Panc1 (cell line): ENCODE measurements at regions not wholly inside any gene's neighbourhood (a gene's known extent, or its start where the extent isn't known, plus 50 kb on each side); places are given as distances from the start of the nearest gene placed in this dataset.

ENCODE experiments used
- ATAC-seq: fragments of 200-7000 bp; cut with Tn5 transposase; 2 replicates; pipeline ENCODE4 v1.9.1; 2020; ENCODE audit warnings: mild to moderate bottlenecking, moderate library complexity
- BruUV-seq: library from RNA; stranded (reverse); fragments of 400-500 nt; replicated peaks from 2 replicates; lab custom pipeline; 2021; lab: Mats Ljungman, UMichigan
- CTCF ChIA-PET: fragments of 300-600 bp; sonication (Branson Sonifier 250); formaldehyde crosslinking; loops from one replicate; lab custom pipeline; 2022; ENCODE audit warnings: antibody characterized with exemption; lab: Charles Lee
- POLR2A ChIA-PET: fragments of 300-600 bp; sonication (Branson Sonifier 250); formaldehyde crosslinking; loops from one replicate; lab custom pipeline; 2022; ENCODE audit warnings: antibody characterized with exemption; lab: Charles Lee
- DNase-seq: peaks from one replicate; pipeline ENCODE4 v3.0.0-alpha.2; 2010; ENCODE audit warnings: low read depth, low spot score
- H3K27ac ChIP-seq: 2 replicates; pipeline ENCODE4 v1.5.1; 2011; ENCODE audit warnings: mild to moderate bottlenecking, low read length, inconsistent platforms
- H3K27me3 ChIP-seq: fragments of 200-500 bp; sonication (Bioruptor generic); 2 replicates; pipeline ENCODE4 v1.6.0; 2014; ENCODE audit warnings: low read length, inconsistent platforms; ENCODE audit not compliant: control insufficient read depth, insufficient read depth
- H3K36me3 ChIP-seq: fragments of 200-500 bp; sonication (Bioruptor generic); 2 replicates; pipeline ENCODE4 v1.5.1; 2014; ENCODE audit warnings: inconsistent platforms, mild to moderate bottlenecking, low read length, moderate library complexity; ENCODE audit not compliant: control insufficient read depth, insufficient read depth
- H3K4me1 ChIP-seq: 2 replicates; pipeline ENCODE4 v1.5.1; 2011; ENCODE audit warnings: inconsistent platforms, mild to moderate bottlenecking, low read length, moderate library complexity; ENCODE audit not compliant: control insufficient read depth, insufficient read depth
- H3K4me3 ChIP-seq, 2 experiments: 2 replicates each; pipeline ENCODE4 v1.5.1; 2011 to 2012; ENCODE audit warnings: low read depth in 2 of 2, low read length in 2 of 2, mild to moderate bottlenecking in 2 of 2, inconsistent platforms in 1 of 2, moderate library complexity in 1 of 2
- H3K9me3 ChIP-seq: fragments of 200-500 bp; sonication (Bioruptor generic); 2 replicates; pipeline ENCODE4 v1.5.1; 2014; ENCODE audit warnings: low read depth, mild to moderate bottlenecking, inconsistent platforms, low read length, moderate library complexity; ENCODE audit not compliant: control insufficient read depth, insufficient read depth
- POLR2AphosphoS5 ChIP-seq: IDR thresholded peaks from 2 replicates; pipeline ENCODE4 v1.6.1; 2012; ENCODE audit warnings: mild to moderate bottlenecking, low read depth, low read length, moderate library complexity
- SIN3A ChIP-seq: IDR thresholded peaks from 2 replicates; pipeline ENCODE4 v1.6.1; 2012; ENCODE audit warnings: low read depth, mild to moderate bottlenecking, low read length, moderate library complexity, borderline replicate concordance; ENCODE audit not compliant: insufficient read depth
- TCF7L2 ChIP-seq: IDR thresholded peaks from 2 replicates; pipeline ENCODE4 v1.6.1; 2011; ENCODE audit warnings: mild to moderate bottlenecking, low read depth, low read length, inconsistent platforms
- in situ Hi-C: cut with HindIII; loops from 2 replicates; pipeline ENCODE4 v1.10.0; 2016; ENCODE audit warnings: low sequenced_read_pairs, low pct_unique_long_range_greater_than_20kb
- intact Hi-C: fragments of 100-400 bp; cut with micrococcal nuclease; formaldehyde crosslinking; loops from one replicate; pipeline ENCODE4 v1.10.0; 2022; ENCODE audit not compliant: unreplicated experiment
- TF ChIP-seq, protein P1 (sequence below): fragments of 450-650 bp; IDR thresholded peaks from 2 replicates; pipeline ENCODE4 v1.5.1; 2017; ENCODE audit warnings: mild to moderate bottlenecking
- TF ChIP-seq, protein P2 (sequence below), 2 experiments: IDR thresholded peaks; 2 replicates each; pipeline ENCODE4 v1.6.1; 2011 to 2012; ENCODE audit warnings: low read depth in 2 of 2, control low read depth in 1 of 2, low read length in 1 of 2, mild to moderate bottlenecking in 1 of 2, moderate library complexity in 1 of 2; ENCODE audit not compliant: insufficient read depth in 1 of 2

- DNase-seq (peak; percentile 53), ATAC-seq (peak; percentile 78; the same call in 1 of the 2 replicates)
- Histone ChIP-seq H3K36me3 (no peaks in the 10 kb centered on the region), H3K9me3 (no peaks in the 10 kb centered on the region), H3K27ac (no peak overlapping the region), H3K4me1 (no peaks in the 10 kb centered on the region; the same call in 1 of the 2 replicates), H3K27me3 (no peaks in the 10 kb centered on the region; the same call in 1 of the 2 replicates), H3K4me3 (no peak overlapping the region)
- no TSS peak for BruUV-seq
- ChIA-PET CTCF (interaction anchor here (0.6 kb wide), 1 partner anchor 1804 kb away, joined by 3 read pairs; no protein-coding TSS in a partner anchor), POLR2A (no interaction called here)
- TF ChIP-seq, protein P1, sequence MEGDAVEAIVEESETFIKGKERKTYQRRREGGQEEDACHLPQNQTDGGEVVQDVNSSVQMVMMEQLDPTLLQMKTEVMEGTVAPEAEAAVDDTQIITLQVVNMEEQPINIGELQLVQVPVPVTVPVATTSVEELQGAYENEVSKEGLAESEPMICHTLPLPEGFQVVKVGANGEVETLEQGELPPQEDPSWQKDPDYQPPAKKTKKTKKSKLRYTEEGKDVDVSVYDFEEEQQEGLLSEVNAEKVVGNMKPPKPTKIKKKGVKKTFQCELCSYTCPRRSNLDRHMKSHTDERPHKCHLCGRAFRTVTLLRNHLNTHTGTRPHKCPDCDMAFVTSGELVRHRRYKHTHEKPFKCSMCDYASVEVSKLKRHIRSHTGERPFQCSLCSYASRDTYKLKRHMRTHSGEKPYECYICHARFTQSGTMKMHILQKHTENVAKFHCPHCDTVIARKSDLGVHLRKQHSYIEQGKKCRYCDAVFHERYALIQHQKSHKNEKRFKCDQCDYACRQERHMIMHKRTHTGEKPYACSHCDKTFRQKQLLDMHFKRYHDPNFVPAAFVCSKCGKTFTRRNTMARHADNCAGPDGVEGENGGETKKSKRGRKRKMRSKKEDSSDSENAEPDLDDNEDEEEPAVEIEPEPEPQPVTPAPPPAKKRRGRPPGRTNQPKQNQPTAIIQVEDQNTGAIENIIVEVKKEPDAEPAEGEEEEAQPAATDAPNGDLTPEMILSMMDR, result peak; percentile 82
- TF ChIP-seq SIN3A, result no peak
- in situ Hi-C loops, result no loop called here
- intact Hi-C loops, result loop anchor here (10.0 kb wide), 1 partner anchor 785 kb away; no protein-coding TSS in a partner anchor
Measured at GRCh38 chrX:120790118-120790517, 85.5 kb downstream of the CT47B1 start.

GRCh38 chrX:120781403-120781802 is 94.3 kb downstream of the CT47B1 start:
- H3K27me3 ChIP-seq, result no peaks in the 10 kb centered on the region
- no peaks in the 10 kb centered on the region for H3K36me3 ChIP-seq
- intact Hi-C loops, result no loop called here
- H3K4me3 ChIP-seq, result no peak overlapping the region
- ChIA-PET CTCF (no interaction called here), POLR2A (no interaction called here)
- no peak overlapping the region for H3K27ac ChIP-seq
- no peak for DNase-seq
- no peak for ATAC-seq
- BruUV-seq, result no TSS peak
- TF ChIP-seq SIN3A (no peak), TCF7L2 (no peak), POLR2AphosphoS5 (no peak)
- TF ChIP-seq, protein P2, sequence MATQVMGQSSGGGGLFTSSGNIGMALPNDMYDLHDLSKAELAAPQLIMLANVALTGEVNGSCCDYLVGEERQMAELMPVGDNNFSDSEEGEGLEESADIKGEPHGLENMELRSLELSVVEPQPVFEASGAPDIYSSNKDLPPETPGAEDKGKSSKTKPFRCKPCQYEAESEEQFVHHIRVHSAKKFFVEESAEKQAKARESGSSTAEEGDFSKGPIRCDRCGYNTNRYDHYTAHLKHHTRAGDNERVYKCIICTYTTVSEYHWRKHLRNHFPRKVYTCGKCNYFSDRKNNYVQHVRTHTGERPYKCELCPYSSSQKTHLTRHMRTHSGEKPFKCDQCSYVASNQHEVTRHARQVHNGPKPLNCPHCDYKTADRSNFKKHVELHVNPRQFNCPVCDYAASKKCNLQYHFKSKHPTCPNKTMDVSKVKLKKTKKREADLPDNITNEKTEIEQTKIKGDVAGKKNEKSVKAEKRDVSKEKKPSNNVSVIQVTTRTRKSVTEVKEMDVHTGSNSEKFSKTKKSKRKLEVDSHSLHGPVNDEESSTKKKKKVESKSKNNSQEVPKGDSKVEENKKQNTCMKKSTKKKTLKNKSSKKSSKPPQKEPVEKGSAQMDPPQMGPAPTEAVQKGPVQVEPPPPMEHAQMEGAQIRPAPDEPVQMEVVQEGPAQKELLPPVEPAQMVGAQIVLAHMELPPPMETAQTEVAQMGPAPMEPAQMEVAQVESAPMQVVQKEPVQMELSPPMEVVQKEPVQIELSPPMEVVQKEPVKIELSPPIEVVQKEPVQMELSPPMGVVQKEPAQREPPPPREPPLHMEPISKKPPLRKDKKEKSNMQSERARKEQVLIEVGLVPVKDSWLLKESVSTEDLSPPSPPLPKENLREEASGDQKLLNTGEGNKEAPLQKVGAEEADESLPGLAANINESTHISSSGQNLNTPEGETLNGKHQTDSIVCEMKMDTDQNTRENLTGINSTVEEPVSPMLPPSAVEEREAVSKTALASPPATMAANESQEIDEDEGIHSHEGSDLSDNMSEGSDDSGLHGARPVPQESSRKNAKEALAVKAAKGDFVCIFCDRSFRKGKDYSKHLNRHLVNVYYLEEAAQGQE (IDR thresholded peaks at IDR 0.05; ENCODE audit: insufficient read depth in 1 of 2, low read depth in 2 of 2, low read length in 1 of 2), result no peak
- TF ChIP-seq, protein P1, result no peak
- H3K4me1 ChIP-seq, result no peaks in the 10 kb centered on the region
- no peaks in the 10 kb centered on the region for H3K9me3 ChIP-seq
- in situ Hi-C loops, result no loop called here
